ENCODE measurements at regions not wholly inside any gene's neighbourhood (a gene's known extent, or its start where the extent isn't known, plus 50 kb on each side); places are given as distances from the start of the nearest gene placed in this dataset.

GRCh38 chr4:135244696-135245095, 1043.1 kb upstream of the PABPC4L start:
- H3K9me3 ChIP-seq (ENCODE audit: low read depth, low read length) = no peaks in the 10 kb centered on the region
- no peaks in the 10 kb centered on the region for H3K36me3 ChIP-seq (ENCODE audit: insufficient read depth, low read length)
- no peak overlapping the region for H2AFZ ChIP-seq (ENCODE audit: low read length)
- H3K79me2 ChIP-seq (ENCODE audit: insufficient read depth, low read length) = no peaks in the 10 kb centered on the region
- H3K4me2 ChIP-seq (ENCODE audit: insufficient read depth, low read length) = no peak overlapping the region
- no peaks in the 10 kb centered on the region for H3K4me1 ChIP-seq (ENCODE audit: insufficient read depth, low read length)
- no peak for TF ChIP-seq CTCF (IDR thresholded peaks at IDR 0.05; ENCODE audit: extremely low read depth, low read depth, low read length)
- H3K27ac ChIP-seq (ENCODE audit: low read depth, low read length) = no peak overlapping the region
- H3K4me3 ChIP-seq (ENCODE audit: insufficient read depth, low read length) = no peak overlapping the region
- H4K20me1 ChIP-seq (ENCODE audit: insufficient read depth, low read length) = no peaks in the 10 kb centered on the region
- H3K27me3 ChIP-seq (ENCODE audit: insufficient read depth, low read length) = no peaks in the 10 kb centered on the region
- DNase-seq (ENCODE audit: insufficient read length, low spot score, missing footprints) = no peak

- no peaks in the 10 kb centered on the region for H3K27me3 ChIP-seq (ENCODE audit: insufficient read depth, low read length)
- H4K20me1 ChIP-seq (ENCODE audit: insufficient read depth, low read length) = no peaks in the 10 kb centered on the region
- no peaks in the 10 kb centered on the region for H3K36me3 ChIP-seq (ENCODE audit: insufficient read depth, low read length)
- no peak overlapping the region for H3K27ac ChIP-seq (ENCODE audit: low read depth, low read length)
- TF ChIP-seq CTCF (IDR thresholded peaks at IDR 0.05; ENCODE audit: extremely low read depth, low read depth, low read length) = no peak
- H3K4me1 ChIP-seq (ENCODE audit: insufficient read depth, low read length) = no peaks in the 10 kb centered on the region
- H3K9me3 ChIP-seq (ENCODE audit: low read depth, low read length) = no peaks in the 10 kb centered on the region
- H2AFZ ChIP-seq (ENCODE audit: low read length) = no peak overlapping the region
- H3K4me2 ChIP-seq (ENCODE audit: insufficient read depth, low read length) = no peak overlapping the region
- no peak for DNase-seq (ENCODE audit: insufficient read length, low spot score, missing footprints)
- H3K79me2 ChIP-seq (ENCODE audit: insufficient read depth, low read length) = no peaks in the 10 kb centered on the region
- no peak overlapping the region for H3K4me3 ChIP-seq (ENCODE audit: insufficient read depth, low read length)
These were observed 1042.5 kb upstream of the PABPC4L start for GRCh38 chr4:135244056-135244455.

GRCh38 chr4:135240796-135241195, 1039.2 kb upstream of the PABPC4L start:
- no peak for TF ChIP-seq CTCF (IDR thresholded peaks at IDR 0.05; ENCODE audit: extremely low read depth, low read depth, low read length)
- H3K9me3 ChIP-seq (ENCODE audit: low read depth, low read length) = no peaks in the 10 kb centered on the region
- H3K27me3 ChIP-seq (ENCODE audit: insufficient read depth, low read length) = no peaks in the 10 kb centered on the region
- H4K20me1 ChIP-seq (ENCODE audit: insufficient read depth, low read length) = no peaks in the 10 kb centered on the region
- H3K27ac ChIP-seq (ENCODE audit: low read depth, low read length) = no peak overlapping the region
- no peak overlapping the region for H3K4me3 ChIP-seq (ENCODE audit: insufficient read depth, low read length)
- no peaks in the 10 kb centered on the region for H3K79me2 ChIP-seq (ENCODE audit: insufficient read depth, low read length)
- H2AFZ ChIP-seq (ENCODE audit: low read length) = no peak overlapping the region
- no peak overlapping the region for H3K4me2 ChIP-seq (ENCODE audit: insufficient read depth, low read length)
- no peaks in the 10 kb centered on the region for H3K36me3 ChIP-seq (ENCODE audit: insufficient read depth, low read length)
- H3K4me1 ChIP-seq (ENCODE audit: insufficient read depth, low read length) = no peaks in the 10 kb centered on the region
- no peak for DNase-seq (ENCODE audit: insufficient read length, low spot score, missing footprints)

- no peaks in the 10 kb centered on the region for H3K4me1 ChIP-seq (ENCODE audit: insufficient read depth, low read length)
- H3K27me3 ChIP-seq (ENCODE audit: insufficient read depth, low read length) = no peaks in the 10 kb centered on the region
- no peaks in the 10 kb centered on the region for H3K9me3 ChIP-seq (ENCODE audit: low read depth, low read length)
- no peak for DNase-seq (ENCODE audit: insufficient read length, low spot score, missing footprints)
- H3K4me2 ChIP-seq (ENCODE audit: insufficient read depth, low read length) = no peak overlapping the region
- no peaks in the 10 kb centered on the region for H4K20me1 ChIP-seq (ENCODE audit: insufficient read depth, low read length)
- no peak overlapping the region for H2AFZ ChIP-seq (ENCODE audit: low read length)
- TF ChIP-seq CTCF (IDR thresholded peaks at IDR 0.05; ENCODE audit: extremely low read depth, low read depth, low read length) = no peak
- no peak overlapping the region for H3K27ac ChIP-seq (ENCODE audit: low read depth, low read length)
- no peaks in the 10 kb centered on the region for H3K36me3 ChIP-seq (ENCODE audit: insufficient read depth, low read length)
- no peak overlapping the region for H3K4me3 ChIP-seq (ENCODE audit: insufficient read depth, low read length)
- H3K79me2 ChIP-seq (ENCODE audit: insufficient read depth, low read length) = no peaks in the 10 kb centered on the region
These were observed 1038.4 kb upstream of the PABPC4L start for GRCh38 chr4:135239964-135240363.

All from osteoblast (primary cell).